Stomach (tissue), 8 donors: ENCODE measurements at regions not wholly inside any gene's neighbourhood (a gene's known extent, or its start where the extent isn't known, plus 50 kb on each side); places are given as distances from the start of the nearest gene placed in this dataset.

Source experiments
- DNase-seq, 2 donors: peaks; one replicate each; pipeline versions ENCODE4 v3.0.0 to v3.0.0-alpha.2; 2013 to 2019
- H3K27ac ChIP-seq, 5 donors: fragments of 200-600 bp in 4 of 5; sonication (generic) in 4 of 5; one replicate each; pipeline ENCODE4 v1.5.1; 2013 to 2019; ENCODE audit warnings: mild to moderate bottlenecking in 1 of 5, moderate library complexity in 1 of 5
- H3K27me3 ChIP-seq, 3 donors: fragments of 200-600 bp; sonication (generic); one replicate each; pipeline ENCODE4 v1.5.1; 2017 to 2019; ENCODE audit warnings: mixed run types in 1 of 3
- H3K36me3 ChIP-seq, 4 donors: fragments of 200-600 bp; sonication (generic); 1 replicate in 3 of 4; 2 replicates in 1 of 4; pipeline ENCODE4 v1.5.1; 2016 to 2019
- H3K4me1 ChIP-seq, 4 donors: fragments of 200-600 bp; sonication (generic); one replicate each; pipeline ENCODE4 v1.5.1; 2016 to 2019
- H3K4me3 ChIP-seq, 4 donors: fragments of 200-600 bp; sonication (generic) in 3 of 4; one replicate each; pipeline ENCODE4 v1.5.1; 2016 to 2019; ENCODE audit warnings: mild to moderate bottlenecking in 1 of 4
- H3K9me3 ChIP-seq, 4 donors: fragments of 200-600 bp; sonication (generic); one replicate each; pipeline ENCODE4 v1.5.1; 2016 to 2019
- CTCF ChIP-seq, 7 experiments: fragments of 450-650 bp in 4 of 7; fragments of 200-600 bp in 3 of 7; sonication (generic) in 3 of 7; IDR thresholded peaks; one replicate each; pipeline ENCODE4 v1.5.1; 2016 to 2019; ENCODE audit warnings: antibody characterized with exemption in 7 of 7, control low read depth in 2 of 7, mild to moderate bottlenecking in 1 of 7
- EP300 ChIP-seq: sonication (generic); formaldehyde crosslinking; IDR thresholded peaks from one replicate; pipeline ENCODE4 v1.6.1; 2017; ENCODE audit warnings: antibody characterized with exemption
- POLR2A ChIP-seq, 4 donors: fragments of 450-650 bp; IDR thresholded peaks; one replicate each; pipeline ENCODE4 v1.6.1; 2016; ENCODE audit warnings: antibody characterized with exemption in 4 of 4, control low read depth in 2 of 4, mild to moderate bottlenecking in 1 of 4, moderate library complexity in 1 of 4
- POLR2AphosphoS5 ChIP-seq, 3 donors: sonication (generic); formaldehyde crosslinking; IDR thresholded peaks; one replicate each; pipeline ENCODE4 v1.6.1; 2016; ENCODE audit warnings: antibody characterized with exemption in 3 of 3
- WGBS, 5 donors: extraction: QIAGEN DNeasy Blood & Tissue Kit in 3 of 5; methylation state at CpG; one replicate each; pipeline versions ENCODE4 v1.1.5 to v1.1.7; 2013 to 2018; 5-methylcytosine and 5-hydroxymethylcytosine counted together
- intact Hi-C: fragments of 100-400 bp; cut with DNase I; formaldehyde crosslinking; loops from one replicate; pipeline ENCODE4 v1.15.1; 2023; ENCODE audit warnings: low total_unique reads
- donor health status: healthy with polysubstance abuse.
- donor health status: Bipolar disorder and iron deficiency.
- donor health status: healthy.

GRCh38 chr17:36748272-36748671, 146.9 kb downstream of the MRM1 start:
- Histone ChIP-seq H3K27me3 (peaks cover 0 to 50% (median 4%) of the 10 kb centered on the region in 3 donors), H3K36me3 (no peaks in the 10 kb centered on the region), H3K4me3 (no peak overlapping the region), H3K4me1 (no peaks in the 10 kb centered on the region), H3K9me3 (no peaks in the 10 kb centered on the region), H3K27ac (no peak overlapping the region)
- DNase-seq, result no peak
- 65 to 88% (median 75%) methylated on average over 9 to 10 of the region's 10 CpGs for WGBS, 5 donors
- TF ChIP-seq CTCF (IDR thresholded peaks at IDR 0.05), result no peak
- intact Hi-C loops, result no loop called here

GRCh38 chr17:36749493-36749892, 148.1 kb downstream of the MRM1 start:
- no peak overlapping the region for H3K4me3 ChIP-seq

GRCh38 chr17:36750316-36750885, 149.0 kb downstream of the MRM1 start:
- no peak overlapping the region for H3K27ac ChIP-seq
- H3K4me3 ChIP-seq, result no peak overlapping the region
- intact Hi-C loops, result no loop called here
- H3K36me3 ChIP-seq, result no peaks in the 10 kb centered on the region
- 76 to 89% (median 85%) methylated on average over 10 of the region's 10 CpGs for WGBS, 5 donors
- H3K27me3 ChIP-seq, result peaks cover 0 to 68% (median 4%) of the 10 kb centered on the region in 3 donors
- TF ChIP-seq POLR2A (IDR thresholded peaks at IDR 0.05) (no peak), EP300 (no peak), POLR2AphosphoS5 (IDR thresholded peaks at IDR 0.05) (no peak), CTCF (IDR thresholded peaks at IDR 0.05) (no peak)
- no peak for DNase-seq
- no peaks in the 10 kb centered on the region for H3K9me3 ChIP-seq
- no peaks in the 10 kb centered on the region for H3K4me1 ChIP-seq

More at GRCh38 chr17:36749493-36749892, 148.1 kb downstream of the MRM1 start:
- H3K36me3 ChIP-seq, result no peaks in the 10 kb centered on the region
- WGBS, 5 donors, result 37 to 52% (median 43%) methylated on average over 17 of the region's 17 CpGs
- no peak overlapping the region for H3K27ac ChIP-seq
- no peaks in the 10 kb centered on the region for H3K4me1 ChIP-seq
- H3K27me3 ChIP-seq, result peaks cover 0 to 59% (median 4%) of the 10 kb centered on the region in 3 donors
- intact Hi-C loops, result no loop called here
- no peak for TF ChIP-seq POLR2A (IDR thresholded peaks at IDR 0.05)
- no peak for TF ChIP-seq EP300
- no peak for TF ChIP-seq CTCF (IDR thresholded peaks at IDR 0.05)
- no peak for TF ChIP-seq POLR2AphosphoS5 (IDR thresholded peaks at IDR 0.05)
- no peak for DNase-seq
- no peaks in the 10 kb centered on the region for H3K9me3 ChIP-seq

GRCh38 chr17:36752096-36752888, 150.9 kb downstream of the MRM1 start:
- TF ChIP-seq POLR2A (IDR thresholded peaks at IDR 0.05), result no peak
- TF ChIP-seq EP300, result no peak
- TF ChIP-seq CTCF (IDR thresholded peaks at IDR 0.05), result no peak
- TF ChIP-seq POLR2AphosphoS5 (IDR thresholded peaks at IDR 0.05), result no peak
- 61 to 71% (median 66%) methylated on average over 10 of the region's 10 CpGs for WGBS, 5 donors
- H3K27ac ChIP-seq, result no peak overlapping the region

More at GRCh38 chr17:36752096-36752888, 150.9 kb downstream of the MRM1 start:
- Histone ChIP-seq H3K4me1 (no peaks in the 10 kb centered on the region), H3K36me3 (no peaks in the 10 kb centered on the region), H3K4me3 (no peak overlapping the region), H3K27me3 (peaks cover 0 to 87% (median 4%) of the 10 kb centered on the region in 3 donors), H3K9me3 (no peaks in the 10 kb centered on the region)
- no peak for DNase-seq
- intact Hi-C loops, result no loop called here
